ENCODE measurements at regions not wholly inside any gene's neighbourhood (a gene's known extent, or its start where the extent isn't known, plus 50 kb on each side); places are given as distances from the start of the nearest gene placed in this dataset.

DNA sequence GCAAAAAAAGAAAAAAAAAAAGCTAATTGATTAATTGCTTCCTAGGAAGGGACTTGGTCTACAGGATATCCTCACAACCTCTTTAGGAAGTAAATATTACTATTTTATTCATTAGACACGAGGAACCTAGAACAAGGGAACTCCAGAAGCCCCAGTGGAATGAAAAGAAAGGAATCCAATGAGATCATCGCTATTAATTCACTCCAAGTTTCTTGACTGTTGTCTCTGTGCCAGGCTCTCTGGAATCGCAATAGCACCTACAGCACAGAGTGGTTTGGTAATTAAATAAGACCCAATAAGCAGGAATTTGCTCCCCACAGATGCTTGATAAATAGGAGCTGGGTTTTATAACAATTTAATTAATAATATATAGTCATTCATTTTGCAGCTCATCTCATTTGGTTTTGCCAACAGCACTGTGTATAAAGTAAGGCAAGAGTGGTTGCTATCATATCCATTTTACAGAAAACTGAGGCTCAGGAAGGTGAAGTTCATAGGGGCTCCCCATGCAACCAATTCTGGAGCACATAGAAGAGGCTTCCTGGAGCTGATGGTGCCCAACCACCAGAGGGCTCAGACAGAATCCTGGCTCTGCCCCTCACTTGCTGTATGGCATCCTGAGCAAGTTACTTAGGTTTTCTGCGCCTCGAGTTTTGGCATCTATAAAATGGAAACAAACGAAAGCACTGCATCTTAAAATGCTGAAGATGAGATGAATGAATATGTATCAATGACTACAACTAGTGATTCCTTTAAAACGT is 420.2 kb downstream of the MED13L start:
- no peak for DNase-seq

DNA sequence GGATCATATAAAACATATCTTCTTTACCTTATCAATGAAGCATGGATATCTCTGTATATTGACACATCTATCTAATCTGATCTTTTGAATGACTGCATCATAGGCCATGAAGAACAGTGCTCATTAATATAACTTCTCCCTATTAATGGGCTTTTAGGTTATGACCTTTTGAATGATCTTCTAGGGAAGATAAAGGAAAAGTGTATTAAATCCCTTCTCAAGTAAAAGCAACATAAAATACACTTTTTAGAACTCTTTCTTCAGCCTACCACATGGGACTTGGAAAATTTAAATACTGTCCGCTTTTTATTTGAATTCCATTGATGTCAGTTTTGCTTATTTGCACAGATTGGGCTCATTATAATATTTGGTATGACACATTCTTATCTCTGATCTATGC is 425.4 kb downstream of the MED13L start:
- no peak for DNase-seq

DNA sequence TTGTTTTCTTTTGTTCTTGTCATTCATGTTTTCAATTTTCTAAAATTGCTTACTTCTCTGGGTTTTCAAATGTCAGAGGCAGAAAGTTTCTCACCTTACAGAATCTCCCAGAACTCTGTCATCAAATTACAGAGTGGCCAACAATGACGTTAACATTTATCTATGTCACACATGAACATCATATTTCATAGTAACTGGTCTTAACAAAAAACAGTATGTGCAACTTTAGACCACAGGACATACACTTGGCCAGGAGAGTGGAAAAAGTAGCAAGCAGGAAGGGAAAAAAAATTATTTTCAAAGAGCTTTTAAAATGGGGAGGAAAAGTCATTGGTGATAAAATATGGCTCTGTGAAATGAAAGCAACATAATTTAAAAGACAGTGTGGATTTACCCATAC is 426.5 kb downstream of the MED13L start:
- DNase-seq = no peak

DNA sequence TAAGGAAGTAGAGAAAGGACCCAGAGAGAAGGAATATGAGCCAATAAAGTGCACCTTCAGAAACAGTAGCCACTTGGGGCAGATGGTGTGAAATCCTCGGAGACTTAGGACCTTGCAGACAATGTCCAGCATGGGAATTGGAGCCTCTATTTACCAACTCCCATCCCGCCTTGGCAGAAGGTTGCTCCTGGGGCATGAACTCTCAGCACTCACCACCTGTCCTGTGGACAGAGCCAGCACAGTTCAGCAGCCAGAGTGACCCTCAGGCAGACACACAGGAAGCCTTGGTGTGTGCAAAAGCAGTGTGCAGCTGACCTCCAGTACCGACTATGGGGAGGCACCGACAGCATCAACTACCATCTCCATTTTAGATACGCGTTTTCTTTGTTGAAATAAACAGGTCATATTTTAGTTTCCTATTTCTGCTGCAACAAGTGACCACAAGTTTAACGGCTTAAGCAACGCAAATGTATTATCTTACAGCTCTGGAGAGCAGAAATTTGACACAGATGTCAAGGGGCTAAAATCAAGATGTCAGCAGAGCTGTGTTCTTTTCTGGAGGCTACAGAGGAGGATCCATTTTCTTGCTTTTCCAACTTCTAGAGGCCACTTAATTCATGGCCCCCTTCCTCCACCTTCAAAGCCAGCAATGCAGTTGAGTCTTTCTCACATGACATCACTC is 428.1 kb downstream of the MED13L start:
- DNase-seq = no peak

DNA sequence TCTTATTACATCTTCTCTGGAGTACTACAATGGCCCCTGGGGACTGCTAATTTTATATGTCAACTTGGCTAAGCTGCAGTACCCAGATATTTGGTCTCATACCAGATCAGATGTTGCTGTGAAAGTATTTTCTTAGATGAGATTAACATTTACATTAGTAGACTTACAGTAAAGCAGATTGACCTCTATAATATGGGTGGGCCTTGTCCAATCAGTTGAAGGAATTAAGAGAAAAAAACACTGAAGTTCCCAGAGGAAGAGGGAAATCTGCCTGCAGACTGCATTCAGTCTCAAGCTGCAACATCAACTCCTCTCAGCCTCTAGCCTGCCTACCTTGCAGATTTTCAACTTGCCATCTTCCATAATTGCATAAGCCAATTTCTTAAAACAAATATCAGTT is 430.1 kb downstream of the MED13L start:
- DNase-seq = no peak

DNA sequence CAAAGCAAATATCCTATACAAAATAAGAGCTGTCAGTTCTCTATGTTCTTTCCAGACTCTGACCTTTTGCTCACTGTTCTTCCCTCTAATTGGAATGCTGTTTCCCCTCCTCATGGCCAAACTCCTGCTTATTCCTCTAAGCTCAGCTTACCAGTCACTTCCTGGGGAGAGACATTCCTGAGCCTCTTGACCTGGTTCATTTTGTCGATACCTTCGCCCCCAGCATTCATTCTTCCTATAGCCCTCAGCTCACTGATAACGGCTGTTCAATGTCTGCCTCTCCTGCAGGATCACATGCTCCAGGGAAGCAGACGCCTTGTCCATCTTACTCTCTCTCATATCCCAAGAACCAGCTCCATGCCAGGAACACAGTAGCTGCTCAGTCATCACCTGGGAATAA is 431.0 kb downstream of the MED13L start:
- DNase-seq = no peak

DNA sequence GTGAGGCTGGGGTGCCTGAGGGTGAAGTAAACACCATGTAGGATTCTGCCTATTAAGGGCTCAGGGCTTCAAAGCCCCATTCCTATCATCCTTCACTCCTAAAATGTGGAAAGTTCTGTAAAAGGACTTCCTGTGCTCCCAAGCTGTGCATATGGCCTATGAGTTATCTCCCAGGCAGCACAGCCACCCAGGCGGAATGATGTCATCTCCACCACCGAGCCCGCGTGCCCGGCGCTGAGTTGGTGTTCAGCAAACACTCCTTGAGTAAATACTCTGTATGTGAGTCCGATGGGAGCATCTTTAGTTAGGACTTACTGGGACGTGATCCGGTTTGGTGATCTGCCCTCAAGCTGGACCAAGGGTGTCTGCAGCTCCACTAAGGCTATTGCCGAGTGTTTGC is 437.3 kb downstream of the MED13L start:
- no peak for DNase-seq

DNA sequence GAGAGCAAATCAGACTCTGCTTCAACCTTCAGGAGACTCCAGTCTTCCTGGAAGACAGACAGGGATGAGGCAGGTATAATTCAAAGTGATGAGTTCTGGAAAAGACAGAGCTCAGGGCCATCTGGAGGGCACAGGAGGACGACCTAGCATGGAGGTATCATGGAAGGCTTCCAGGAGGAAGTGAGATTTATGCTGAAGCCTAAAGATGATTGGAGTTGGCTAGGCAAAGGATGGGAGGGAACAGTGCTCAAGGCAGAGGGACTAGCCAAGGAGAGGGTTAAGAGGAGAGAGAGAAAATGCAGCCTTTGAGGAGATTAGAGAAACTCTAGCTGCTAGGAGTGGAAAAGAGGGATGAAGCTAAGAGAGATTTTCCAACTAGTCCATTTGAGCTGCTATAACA is 438.5 kb downstream of the MED13L start:
- DNase-seq = no peak

DNA sequence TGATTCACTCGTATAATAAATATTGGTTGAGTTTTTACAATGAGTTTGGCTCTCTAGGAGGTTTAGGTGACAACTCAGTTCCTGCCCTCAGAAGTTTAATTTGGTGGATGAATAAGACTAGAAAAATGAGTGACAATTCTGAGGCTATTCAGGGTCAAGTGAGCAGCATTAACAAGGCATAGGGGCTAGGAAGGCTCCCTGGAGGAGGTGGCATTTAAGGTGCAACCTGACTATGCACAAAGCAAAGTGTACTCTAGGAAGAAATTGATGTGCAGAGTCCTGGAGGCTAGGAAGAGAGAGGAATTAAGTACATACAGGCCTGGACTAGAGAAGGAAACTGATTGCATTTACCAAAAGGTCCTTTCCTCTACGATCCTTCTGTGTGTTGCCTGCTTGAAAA is 440.3 kb downstream of the MED13L start:
- DNase-seq = no peak

DNA sequence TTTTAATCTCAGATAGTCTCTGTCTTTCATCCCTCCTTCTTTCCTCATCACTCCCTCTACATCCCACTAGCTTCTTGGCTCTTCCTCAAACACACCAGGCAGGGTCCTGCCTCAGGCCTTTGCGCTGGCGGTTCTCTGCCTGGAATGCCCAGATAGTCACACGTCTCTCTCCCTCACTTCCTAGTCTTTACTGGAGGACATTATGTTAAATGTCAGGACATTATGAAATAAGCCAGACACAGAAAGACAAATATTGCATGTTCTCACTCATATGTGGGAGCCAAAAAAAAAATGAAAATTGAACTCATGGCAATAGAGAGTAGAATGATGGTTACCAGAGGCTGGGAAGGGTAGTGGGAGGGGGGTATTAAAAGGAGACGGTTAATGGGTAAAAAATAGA is 442.0 kb downstream of the MED13L start:
- no peak for DNase-seq

DNA sequence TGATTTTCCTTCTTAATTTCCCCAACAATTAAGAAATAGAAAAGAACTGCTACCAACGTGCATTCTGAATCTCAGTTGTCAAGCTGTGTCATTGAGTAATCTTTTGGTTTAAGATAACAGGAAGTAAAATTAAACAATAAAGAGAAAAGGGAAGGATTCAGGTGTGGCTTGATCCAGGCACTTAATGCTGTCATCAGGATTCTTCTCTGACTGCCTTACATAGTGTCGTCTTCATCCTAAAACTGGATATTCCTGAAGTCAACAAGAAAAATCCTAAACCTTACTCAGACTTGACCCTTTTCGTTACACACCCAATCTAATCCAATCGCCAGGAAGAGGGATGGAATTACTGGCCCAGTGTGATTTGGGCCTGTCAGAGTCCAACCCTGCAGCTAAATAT is 443.8 kb downstream of the MED13L start:
- DNase-seq = no peak

DNA sequence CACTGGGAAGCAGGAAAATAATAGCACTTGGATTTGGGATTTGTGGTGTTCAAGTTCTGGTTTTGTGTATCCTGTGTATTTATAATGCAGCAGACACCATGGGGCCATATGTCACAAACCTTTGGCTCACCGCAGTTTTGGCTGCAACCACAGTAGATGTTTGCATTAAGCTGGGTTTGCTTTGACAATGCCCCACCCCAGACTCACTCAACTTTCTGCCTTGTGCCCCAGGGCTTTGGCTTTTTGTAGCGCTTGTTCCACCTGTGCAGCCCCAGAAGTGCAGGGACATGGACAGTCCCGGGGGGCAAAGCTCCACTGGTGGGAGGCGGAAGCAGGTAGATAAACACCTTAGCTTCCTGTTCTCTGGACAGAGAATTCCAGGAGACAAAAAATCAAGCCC is 446.9 kb downstream of the MED13L start:
- no peak for DNase-seq

DNA sequence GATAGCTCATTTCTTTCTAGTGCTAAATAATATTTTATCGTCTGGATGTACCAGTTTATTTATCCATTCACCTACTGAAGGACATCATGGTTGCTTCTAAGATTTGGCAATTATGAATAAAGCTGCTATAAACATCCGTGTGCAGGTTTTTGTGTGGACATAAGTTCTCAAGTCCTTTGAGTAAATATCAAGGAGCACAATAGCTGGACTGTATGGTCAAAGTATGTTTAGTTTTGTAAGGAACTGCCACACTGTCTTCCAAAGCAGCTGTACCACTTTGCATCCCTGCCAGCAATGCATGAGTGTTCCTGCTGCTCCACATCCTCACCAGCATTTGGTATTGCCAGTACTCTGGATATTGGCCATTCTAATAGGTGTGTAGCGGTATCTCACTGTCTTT is 447.4 kb downstream of the MED13L start:
- no peak for DNase-seq

DNA sequence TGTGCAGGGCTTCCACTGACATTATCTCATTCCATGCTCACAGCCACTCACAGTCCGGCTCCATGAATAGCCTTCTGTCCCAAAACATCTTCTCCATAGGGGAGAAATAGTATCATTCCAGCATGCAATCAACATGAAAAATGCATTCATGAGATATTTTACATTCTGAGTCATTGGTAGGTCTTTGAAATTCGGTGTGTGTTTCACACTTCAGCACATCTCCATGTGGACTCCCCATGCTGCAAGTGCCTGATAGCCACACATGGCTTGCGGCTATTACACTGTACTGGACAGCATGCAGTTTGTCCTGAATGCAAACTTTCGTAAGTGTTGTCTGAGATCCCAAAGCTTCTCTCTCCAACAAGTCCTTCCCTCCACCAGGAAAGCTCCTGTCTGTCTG is 449.3 kb downstream of the MED13L start:
- no peak for DNase-seq

DNA sequence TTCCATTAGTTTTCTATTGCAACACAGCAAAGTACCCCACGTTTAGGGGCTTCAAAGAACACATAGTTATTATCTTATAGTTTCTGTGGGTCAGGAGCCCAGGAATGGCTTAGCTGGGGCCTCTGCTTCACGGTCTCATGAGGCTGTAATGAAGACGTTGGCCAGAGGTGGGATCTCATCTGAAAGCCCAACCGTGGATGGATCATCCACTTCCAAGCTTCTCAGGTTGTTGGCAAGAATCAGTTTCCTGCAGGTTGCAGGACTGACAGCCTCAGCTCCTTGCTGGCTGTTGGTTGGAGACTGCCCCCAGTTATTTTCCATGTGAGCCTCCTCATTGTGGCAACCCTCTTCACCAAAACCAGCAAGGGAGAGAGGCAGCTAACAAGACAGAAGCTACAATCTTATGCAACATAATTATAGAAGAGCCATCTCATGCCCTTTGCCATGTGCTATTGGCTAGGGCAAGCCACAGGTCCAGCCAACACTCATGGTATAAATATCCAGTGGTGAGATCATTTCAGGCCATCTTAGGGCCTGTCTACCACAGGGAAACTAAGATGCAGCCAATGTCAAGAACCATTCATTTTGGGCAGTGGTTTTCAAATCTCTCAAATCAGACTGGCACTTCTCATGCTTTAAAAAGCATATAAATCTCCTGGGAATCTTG is 452.4 kb downstream of the MED13L start:
- no peak for DNase-seq

DNA sequence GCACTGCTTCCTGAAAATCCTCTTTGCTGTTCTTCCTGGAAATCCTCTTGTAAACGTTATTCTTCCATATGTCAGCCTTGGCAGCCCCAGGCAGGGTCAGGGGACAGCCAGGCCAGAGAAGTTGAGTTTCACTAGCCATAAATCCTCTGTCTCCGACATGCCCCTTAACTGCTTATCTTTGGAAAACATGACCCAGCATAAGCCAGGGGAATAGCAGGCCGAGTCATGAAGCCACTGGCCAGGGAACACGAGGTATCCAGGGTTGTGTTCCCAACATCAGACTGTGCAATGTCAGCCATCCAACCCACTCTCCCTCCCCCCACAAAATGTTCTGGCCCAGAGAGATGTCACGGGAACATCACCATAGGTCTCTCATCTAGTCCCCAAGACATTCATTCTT is 453.9 kb downstream of the MED13L start:
- DNase-seq = no peak

DNA sequence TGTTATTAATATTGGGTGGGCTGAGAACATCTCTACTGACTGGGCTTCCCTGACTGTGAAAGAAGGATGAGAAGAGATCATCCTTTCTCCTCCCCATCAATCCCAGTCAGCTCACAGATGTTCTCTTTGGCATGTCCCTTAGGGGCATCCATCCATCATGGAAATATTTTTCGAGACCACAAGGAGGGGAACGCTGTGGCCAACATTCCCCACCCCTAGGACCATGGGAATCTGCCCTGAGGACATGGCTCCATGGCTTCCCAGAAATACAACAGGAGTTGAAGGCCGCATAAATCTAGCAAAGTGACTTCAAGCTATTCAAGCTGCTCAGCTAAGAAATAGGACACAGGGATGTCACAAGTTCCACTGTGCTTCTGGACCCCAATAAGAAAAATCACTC is 456.8 kb downstream of the MED13L start:
- DNase-seq = no peak

DNA sequence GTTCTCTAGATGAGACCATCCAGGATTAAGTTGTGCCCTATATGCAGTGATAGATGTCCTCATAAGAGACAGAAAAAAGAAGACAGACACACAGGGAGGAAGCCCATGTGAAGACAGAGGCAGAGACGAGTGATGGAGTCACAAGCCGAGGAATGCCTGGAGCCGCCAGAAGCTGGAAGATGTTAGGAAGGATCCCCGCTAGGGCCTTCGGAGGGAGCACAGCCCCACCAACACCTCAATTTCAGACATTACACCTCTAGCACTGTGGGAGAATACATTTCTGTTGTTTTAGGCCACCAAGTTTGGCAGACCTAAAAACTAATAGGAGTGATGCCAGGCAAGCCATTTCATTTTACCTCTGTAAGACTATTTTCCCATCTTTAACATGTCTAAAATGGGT is 458.5 kb downstream of the MED13L start:
- DNase-seq = no peak

DNA sequence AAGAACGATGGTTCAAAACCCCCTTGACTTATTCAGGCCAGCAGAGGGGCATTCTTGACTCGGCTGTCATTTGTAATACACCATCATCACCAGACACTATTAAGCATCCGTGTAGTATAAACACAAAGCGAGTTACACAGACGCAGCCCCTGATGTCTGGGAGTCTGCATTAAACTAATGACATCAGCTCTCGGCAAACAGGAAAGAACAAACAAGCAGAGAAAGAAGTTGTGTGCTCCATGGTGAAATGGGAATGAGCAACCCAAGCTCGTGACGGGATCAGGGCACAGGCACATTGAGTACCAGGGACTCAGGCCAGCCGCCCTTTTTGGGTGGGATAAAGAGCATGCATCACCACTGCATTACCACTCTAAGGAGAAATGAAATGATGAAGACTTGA is 460.1 kb downstream of the MED13L start:
- DNase-seq = no peak

DNA sequence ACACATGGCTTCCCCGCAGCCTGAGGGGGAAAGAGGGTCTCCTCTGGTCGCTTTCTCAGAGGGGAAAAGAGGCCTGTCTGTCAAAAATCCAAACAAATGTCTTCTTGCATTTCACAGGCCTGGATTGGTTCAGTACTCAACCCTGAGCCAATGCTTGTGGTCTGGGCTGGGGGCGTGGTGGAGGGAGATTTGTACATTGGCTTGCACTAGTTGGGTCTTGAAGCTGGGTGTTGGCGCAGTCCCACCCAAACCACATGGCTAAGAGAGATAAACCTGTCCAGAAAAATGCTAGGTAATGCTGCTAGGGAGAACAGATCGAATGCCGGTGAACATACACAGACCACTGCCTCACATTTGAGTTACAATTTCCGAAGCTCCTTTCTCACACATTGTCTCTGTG is 461.6 kb downstream of the MED13L start:
- DNase-seq = no peak

DNA sequence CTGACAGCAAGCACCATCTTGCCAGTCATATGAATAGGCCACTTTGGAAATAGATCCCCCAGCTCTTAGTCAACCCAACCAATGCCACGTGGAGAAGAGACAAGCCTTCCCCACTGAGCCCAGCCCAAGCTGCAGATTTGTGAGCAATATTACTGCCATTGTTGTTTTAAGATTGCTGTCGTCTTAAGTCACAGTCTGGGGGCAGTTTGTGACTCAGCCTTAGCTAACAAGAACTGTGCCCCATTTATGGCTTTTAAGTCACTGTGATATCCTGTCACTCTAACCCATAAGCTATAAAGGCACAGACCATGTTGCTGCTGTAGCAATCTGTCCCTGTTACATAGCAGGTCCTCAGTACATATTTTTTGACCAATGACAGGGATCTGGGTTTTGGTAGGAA is 464.2 kb downstream of the MED13L start:
- DNase-seq = no peak

DNA sequence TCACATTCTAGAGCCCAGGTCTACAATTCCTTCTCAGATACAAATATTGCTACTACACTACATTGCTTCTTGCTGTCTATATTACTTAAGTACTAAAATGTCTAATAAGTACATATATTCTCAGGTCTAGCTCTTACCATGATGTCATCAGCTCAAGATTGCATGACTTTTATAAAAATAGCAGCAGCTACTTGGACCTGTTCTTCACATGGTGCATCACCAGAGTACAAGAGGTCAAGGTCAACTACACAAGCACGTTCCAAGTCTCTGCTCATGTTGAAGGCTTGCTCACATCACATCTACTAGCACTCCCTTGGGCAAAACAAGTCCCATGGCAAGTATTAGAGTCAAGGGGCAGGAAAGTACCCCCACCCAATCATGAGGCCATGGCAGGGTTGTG is 465.6 kb downstream of the MED13L start:
- no peak for DNase-seq

DNA sequence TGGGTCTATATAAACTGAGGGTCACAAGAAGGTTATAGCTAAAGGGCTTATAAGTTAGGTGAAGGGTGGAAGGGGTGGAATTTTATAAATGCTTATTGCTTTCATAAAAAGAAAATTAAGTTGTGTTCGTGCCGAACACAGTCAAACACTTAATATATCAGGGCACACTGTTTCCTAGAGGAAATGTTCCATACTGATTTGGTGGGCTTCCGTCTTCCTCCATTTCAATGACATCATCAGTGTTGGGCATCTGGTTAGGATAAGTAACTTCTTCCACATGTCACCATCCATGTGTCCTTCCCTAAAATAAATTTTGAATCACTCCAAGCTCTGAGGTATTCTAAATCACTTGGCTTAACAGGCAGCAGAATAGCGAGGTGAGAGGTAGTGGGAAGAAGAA is 466.4 kb downstream of the MED13L start:
- DNase-seq = no peak

DNA sequence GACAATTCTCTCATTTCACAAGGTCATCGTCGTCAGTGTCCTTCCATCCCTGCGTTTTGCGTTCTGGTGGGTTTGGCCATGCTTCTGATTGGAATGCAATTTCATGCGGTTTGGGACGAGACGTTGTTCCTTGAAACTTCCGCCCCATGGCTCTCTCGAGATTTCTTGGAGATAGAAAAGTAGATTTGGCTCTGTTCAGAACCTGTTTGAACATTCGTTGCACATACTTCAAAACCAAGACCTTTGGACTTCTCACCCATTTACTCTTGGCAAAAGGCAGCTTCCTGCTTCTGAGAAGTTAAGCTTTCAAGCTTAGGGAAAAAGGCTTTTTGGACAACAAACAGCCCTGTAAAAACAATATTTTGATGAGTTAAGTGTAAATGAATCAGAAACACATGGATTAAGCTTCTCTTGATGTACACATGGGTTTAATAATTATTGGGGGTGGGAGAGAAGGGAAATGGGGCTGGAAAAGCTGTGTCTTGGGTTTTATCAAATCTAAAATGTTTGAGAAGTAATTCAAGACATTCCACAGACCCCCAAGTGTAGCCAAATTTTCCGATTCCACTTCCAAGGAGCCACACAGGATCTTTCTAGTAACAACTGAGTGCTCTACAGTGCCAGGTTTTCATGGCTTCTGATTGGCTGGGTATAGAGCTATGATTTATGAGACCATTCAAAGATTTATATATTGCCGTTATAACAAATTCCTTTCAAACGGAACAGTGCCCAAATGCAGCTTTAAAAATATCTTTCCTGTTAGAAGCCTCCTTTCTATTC is 467.2 kb downstream of the MED13L start:
- no peak for DNase-seq

Data from NCI-H1092 treated with DMSO at 0.1 percent for 48 hours (cell line).